Activated CD4-positive, alpha-beta T cell treated with anti-CD3 and anti-CD28 coated beads, Interleukin-2, amount 50 U/mL, for 1 hour (primary cell): ENCODE measurements at regions not wholly inside any gene's neighbourhood (a gene's known extent, or its start where the extent isn't known, plus 50 kb on each side); places are given as distances from the start of the nearest gene placed in this dataset.

ENCODE experiments used
- DNase-seq: peaks from one replicate; pipeline ENCODE4 v3.0.0-alpha.2; 2020

- no peak for DNase-seq
Observed at GRCh38 chr7:136058546-136058945, 81.4 kb upstream of the MTPN start.

GRCh38 chr7:136057509-136057908 is 80.3 kb upstream of the MTPN start:
- no peak for DNase-seq

GRCh38 chr7:136056651-136057231 is 79.6 kb upstream of the MTPN start:
- DNase-seq, result no peak

GRCh38 chr7:136055266-136055665 is 78.1 kb upstream of the MTPN start:
- no peak for DNase-seq

- DNase-seq, result no peak
Observed at GRCh38 chr7:136053689-136054485, 76.7 kb upstream of the MTPN start.

GRCh38 chr7:136051203-136051928 is 74.2 kb upstream of the MTPN start:
- no peak for DNase-seq

- DNase-seq, result no peak
Observed at GRCh38 chr7:136050462-136050847, 73.3 kb upstream of the MTPN start.

GRCh38 chr7:136049818-136050461 is 72.8 kb upstream of the MTPN start:
- DNase-seq, result no peak

GRCh38 chr7:136049117-136049516 is 72.0 kb upstream of the MTPN start:
- no peak for DNase-seq

GRCh38 chr7:136046548-136046947 is 69.4 kb upstream of the MTPN start:
- DNase-seq, result no peak

- no peak for DNase-seq
Observed at GRCh38 chr7:136045992-136046391, 68.8 kb upstream of the MTPN start.

GRCh38 chr7:136045181-136045580 is 68.0 kb upstream of the MTPN start:
- DNase-seq, result no peak

GRCh38 chr7:136039577-136040345 is 62.6 kb upstream of the MTPN start:
- DNase-seq, result no peak

GRCh38 chr7:136036336-136036735 is 59.2 kb upstream of the MTPN start:
- no peak for DNase-seq

GRCh38 chr7:136034132-136034531 is 57.0 kb upstream of the MTPN start:
- DNase-seq, result no peak

- no peak for DNase-seq
Observed at GRCh38 chr7:136033413-136034031, 56.4 kb upstream of the MTPN start.

GRCh38 chr7:136030867-136031318 is 53.7 kb upstream of the MTPN start:
- no peak for DNase-seq

GRCh38 chr7:136030330-136030729 is 53.2 kb upstream of the MTPN start:
- DNase-seq, result no peak

GRCh38 chr7:136027160-136027559 is 50.0 kb upstream of the MTPN start:
- no peak for DNase-seq
